ENCODE measurements at regions not wholly inside any gene's neighbourhood (a gene's known extent, or its start where the extent isn't known, plus 50 kb on each side); places are given as distances from the start of the nearest gene placed in this dataset.

GRCh38 chr3:87420171-87420570 lies 143.8 kb upstream of the POU1F1 start:
- Mint-ChIP-seq H3K9me3 (ENCODE audit: unreplicated experiment) (no peaks in the 10 kb centered on the region), H3K36me3 (ENCODE audit: insufficient read depth, unreplicated experiment) (no peaks in the 10 kb centered on the region), H3K27ac (ENCODE audit: unreplicated experiment) (no peak overlapping the region), H3K4me3 (ENCODE audit: unreplicated experiment) (no peak overlapping the region), H3K27me3 (ENCODE audit: insufficient read depth, unreplicated experiment) (no peaks in the 10 kb centered on the region), H3K4me1 (ENCODE audit: low read depth, unreplicated experiment) (no peaks in the 10 kb centered on the region)
- ChIA-PET POLR2A (no interaction called here), CTCF (no interaction called here)
- no peak for DNase-seq
- Histone ChIP-seq H3K27me3 (replicated peaks; ENCODE audit: control insufficient read depth, insufficient read depth, low read length) (no peaks in the 10 kb centered on the region), H3K4me3 (ENCODE audit: low read depth, low read length) (no peak overlapping the region), H3K36me3 (ENCODE audit: control insufficient read depth, insufficient read depth, low read length) (no peaks in the 10 kb centered on the region), H3K9me3 (no peaks in the 10 kb centered on the region), H3K4me1 (no peaks in the 10 kb centered on the region)
- TF ChIP-seq, protein P1, sequence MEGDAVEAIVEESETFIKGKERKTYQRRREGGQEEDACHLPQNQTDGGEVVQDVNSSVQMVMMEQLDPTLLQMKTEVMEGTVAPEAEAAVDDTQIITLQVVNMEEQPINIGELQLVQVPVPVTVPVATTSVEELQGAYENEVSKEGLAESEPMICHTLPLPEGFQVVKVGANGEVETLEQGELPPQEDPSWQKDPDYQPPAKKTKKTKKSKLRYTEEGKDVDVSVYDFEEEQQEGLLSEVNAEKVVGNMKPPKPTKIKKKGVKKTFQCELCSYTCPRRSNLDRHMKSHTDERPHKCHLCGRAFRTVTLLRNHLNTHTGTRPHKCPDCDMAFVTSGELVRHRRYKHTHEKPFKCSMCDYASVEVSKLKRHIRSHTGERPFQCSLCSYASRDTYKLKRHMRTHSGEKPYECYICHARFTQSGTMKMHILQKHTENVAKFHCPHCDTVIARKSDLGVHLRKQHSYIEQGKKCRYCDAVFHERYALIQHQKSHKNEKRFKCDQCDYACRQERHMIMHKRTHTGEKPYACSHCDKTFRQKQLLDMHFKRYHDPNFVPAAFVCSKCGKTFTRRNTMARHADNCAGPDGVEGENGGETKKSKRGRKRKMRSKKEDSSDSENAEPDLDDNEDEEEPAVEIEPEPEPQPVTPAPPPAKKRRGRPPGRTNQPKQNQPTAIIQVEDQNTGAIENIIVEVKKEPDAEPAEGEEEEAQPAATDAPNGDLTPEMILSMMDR (IDR thresholded peaks at IDR 0.05; ENCODE audit: insufficient read depth in 1 of 2, low read depth in 1 of 2, low read length in 1 of 2, severe bottlenecking in 1 of 2, unreplicated experiment in 1 of 2), result no peak
- BruUV-seq (replicated peaks), result no TSS peak
- intact Hi-C loops (cut with micrococcal nuclease; ENCODE audit: unreplicated experiment), result no loop called here

GRCh38 chr3:87414271-87414670 lies 137.9 kb upstream of the POU1F1 start:
- Histone ChIP-seq H3K4me1 (no peaks in the 10 kb centered on the region), H3K4me3 (ENCODE audit: low read depth, low read length) (no peak overlapping the region), H3K36me3 (ENCODE audit: control insufficient read depth, insufficient read depth, low read length) (no peaks in the 10 kb centered on the region), H3K27me3 (replicated peaks; ENCODE audit: control insufficient read depth, insufficient read depth, low read length) (no peaks in the 10 kb centered on the region), H3K9me3 (no peaks in the 10 kb centered on the region)
- ChIA-PET CTCF (no interaction called here), POLR2A (no interaction called here)
- TF ChIP-seq, protein P1 (IDR thresholded peaks at IDR 0.05; ENCODE audit: insufficient read depth in 1 of 2, low read depth in 1 of 2, low read length in 1 of 2, severe bottlenecking in 1 of 2, unreplicated experiment in 1 of 2), result no peak
- Mint-ChIP-seq H3K36me3 (ENCODE audit: insufficient read depth, unreplicated experiment) (no peaks in the 10 kb centered on the region), H3K4me3 (ENCODE audit: unreplicated experiment) (no peak overlapping the region), H3K4me1 (ENCODE audit: low read depth, unreplicated experiment) (no peaks in the 10 kb centered on the region), H3K9me3 (ENCODE audit: unreplicated experiment) (no peaks in the 10 kb centered on the region), H3K27me3 (ENCODE audit: insufficient read depth, unreplicated experiment) (no peaks in the 10 kb centered on the region), H3K27ac (ENCODE audit: unreplicated experiment) (no peak overlapping the region)
- BruUV-seq (replicated peaks), result no TSS peak
- intact Hi-C loops (cut with micrococcal nuclease; ENCODE audit: unreplicated experiment), result no loop called here
- DNase-seq, result no peak

GRCh38 chr3:87413814-87414213 lies 137.4 kb upstream of the POU1F1 start:
- no peak for DNase-seq
- Mint-ChIP-seq H3K36me3 (ENCODE audit: insufficient read depth, unreplicated experiment) (no peaks in the 10 kb centered on the region), H3K9me3 (ENCODE audit: unreplicated experiment) (no peaks in the 10 kb centered on the region), H3K4me3 (ENCODE audit: unreplicated experiment) (no peak overlapping the region), H3K4me1 (ENCODE audit: low read depth, unreplicated experiment) (no peaks in the 10 kb centered on the region), H3K27me3 (ENCODE audit: insufficient read depth, unreplicated experiment) (no peaks in the 10 kb centered on the region), H3K27ac (ENCODE audit: unreplicated experiment) (no peak overlapping the region)
- BruUV-seq (replicated peaks), result no TSS peak
- Histone ChIP-seq H3K4me1 (no peaks in the 10 kb centered on the region), H3K9me3 (no peaks in the 10 kb centered on the region), H3K27me3 (replicated peaks; ENCODE audit: control insufficient read depth, insufficient read depth, low read length) (no peaks in the 10 kb centered on the region), H3K36me3 (ENCODE audit: control insufficient read depth, insufficient read depth, low read length) (no peaks in the 10 kb centered on the region), H3K4me3 (ENCODE audit: low read depth, low read length) (no peak overlapping the region)
- POLR2A ChIA-PET, result no interaction called here
- CTCF ChIA-PET, result no interaction called here
- intact Hi-C loops (cut with micrococcal nuclease; ENCODE audit: unreplicated experiment), result no loop called here
- TF ChIP-seq, protein P1 (IDR thresholded peaks at IDR 0.05; ENCODE audit: insufficient read depth in 1 of 2, low read depth in 1 of 2, low read length in 1 of 2, severe bottlenecking in 1 of 2, unreplicated experiment in 1 of 2), result no peak

Measured in Caco-2 (cell line).